ENCODE measurements at regions not wholly inside any gene's neighbourhood (a gene's known extent, or its start where the extent isn't known, plus 50 kb on each side); places are given as distances from the start of the nearest gene placed in this dataset.

DNA sequence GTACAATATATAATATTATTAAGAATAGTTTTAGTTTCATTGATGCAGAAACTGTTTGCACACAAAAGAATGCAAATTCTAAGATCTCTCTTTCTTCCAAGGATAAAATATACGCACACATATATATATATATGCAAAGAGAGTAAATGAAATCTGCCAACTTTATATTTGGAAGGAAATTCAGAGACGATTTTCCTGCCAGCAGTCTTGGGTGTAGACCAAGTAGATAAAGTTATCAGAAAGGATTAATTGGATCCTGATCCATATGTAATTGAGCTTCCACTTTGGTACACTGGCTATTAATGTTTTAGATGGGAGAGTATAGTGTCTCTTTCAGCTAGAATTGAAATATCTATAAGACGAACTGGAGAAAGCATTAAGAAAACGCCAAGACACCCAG is 295.4 kb upstream of the IL12A start:
- Histone ChIP-seq H3K9me3 (no peaks in the 10 kb centered on the region), H3K27me3 (ENCODE audit: insufficient read depth) (no peaks in the 10 kb centered on the region), H3F3A (replicated peaks; ENCODE audit: insufficient read depth) (no peaks in the 10 kb centered on the region), H3K27ac (ENCODE audit: low read depth in 2 of 2, low read length in 1 of 2) (no peak overlapping the region), H3K79me2 (ENCODE audit: insufficient read depth) (no peaks in the 10 kb centered on the region), H2AFZ (ENCODE audit: low read depth) (no peak overlapping the region), H3K4me1 (ENCODE audit: control insufficient read depth in 1 of 2, insufficient read depth in 2 of 2, low read depth in 1 of 2, low read length in 1 of 2) (no peaks in the 10 kb centered on the region), H4K20me1 (ENCODE audit: insufficient read depth) (no peaks in the 10 kb centered on the region), H3K4me2 (no peak overlapping the region), H3K4me3 (ENCODE audit: low read depth in 2 of 2, low read length in 1 of 2) (no peak overlapping the region), H3K9ac (no peak overlapping the region), H3K36me3 (replicated peaks in 1 of 2; ENCODE audit: control insufficient read depth in 1 of 2, insufficient read depth in 2 of 2, low read length in 1 of 2) (no peaks in the 10 kb centered on the region), H3K9me2 (no peaks in the 10 kb centered on the region)
- ChIA-PET POLR2A (no interaction called here), CTCF (no interaction called here)
- no peak for DNase-seq
- 44% methylated on average over 4 of the region's 4 CpGs for WGBS (ENCODE audit: low lambda C conversion rate)
- TF ChIP-seq, protein P1, sequence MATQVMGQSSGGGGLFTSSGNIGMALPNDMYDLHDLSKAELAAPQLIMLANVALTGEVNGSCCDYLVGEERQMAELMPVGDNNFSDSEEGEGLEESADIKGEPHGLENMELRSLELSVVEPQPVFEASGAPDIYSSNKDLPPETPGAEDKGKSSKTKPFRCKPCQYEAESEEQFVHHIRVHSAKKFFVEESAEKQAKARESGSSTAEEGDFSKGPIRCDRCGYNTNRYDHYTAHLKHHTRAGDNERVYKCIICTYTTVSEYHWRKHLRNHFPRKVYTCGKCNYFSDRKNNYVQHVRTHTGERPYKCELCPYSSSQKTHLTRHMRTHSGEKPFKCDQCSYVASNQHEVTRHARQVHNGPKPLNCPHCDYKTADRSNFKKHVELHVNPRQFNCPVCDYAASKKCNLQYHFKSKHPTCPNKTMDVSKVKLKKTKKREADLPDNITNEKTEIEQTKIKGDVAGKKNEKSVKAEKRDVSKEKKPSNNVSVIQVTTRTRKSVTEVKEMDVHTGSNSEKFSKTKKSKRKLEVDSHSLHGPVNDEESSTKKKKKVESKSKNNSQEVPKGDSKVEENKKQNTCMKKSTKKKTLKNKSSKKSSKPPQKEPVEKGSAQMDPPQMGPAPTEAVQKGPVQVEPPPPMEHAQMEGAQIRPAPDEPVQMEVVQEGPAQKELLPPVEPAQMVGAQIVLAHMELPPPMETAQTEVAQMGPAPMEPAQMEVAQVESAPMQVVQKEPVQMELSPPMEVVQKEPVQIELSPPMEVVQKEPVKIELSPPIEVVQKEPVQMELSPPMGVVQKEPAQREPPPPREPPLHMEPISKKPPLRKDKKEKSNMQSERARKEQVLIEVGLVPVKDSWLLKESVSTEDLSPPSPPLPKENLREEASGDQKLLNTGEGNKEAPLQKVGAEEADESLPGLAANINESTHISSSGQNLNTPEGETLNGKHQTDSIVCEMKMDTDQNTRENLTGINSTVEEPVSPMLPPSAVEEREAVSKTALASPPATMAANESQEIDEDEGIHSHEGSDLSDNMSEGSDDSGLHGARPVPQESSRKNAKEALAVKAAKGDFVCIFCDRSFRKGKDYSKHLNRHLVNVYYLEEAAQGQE (IDR thresholded peaks at IDR 0.05; ENCODE audit: low read depth, low read length): no peak
- no peak for TF ChIP-seq RCOR1 (IDR thresholded peaks at IDR 0.05; ENCODE audit: low read length)
- TF ChIP-seq CHD2 (IDR thresholded peaks at IDR 0.05; ENCODE audit: low read length, partially characterized antibody): no peak
- TF ChIP-seq, protein P2, sequence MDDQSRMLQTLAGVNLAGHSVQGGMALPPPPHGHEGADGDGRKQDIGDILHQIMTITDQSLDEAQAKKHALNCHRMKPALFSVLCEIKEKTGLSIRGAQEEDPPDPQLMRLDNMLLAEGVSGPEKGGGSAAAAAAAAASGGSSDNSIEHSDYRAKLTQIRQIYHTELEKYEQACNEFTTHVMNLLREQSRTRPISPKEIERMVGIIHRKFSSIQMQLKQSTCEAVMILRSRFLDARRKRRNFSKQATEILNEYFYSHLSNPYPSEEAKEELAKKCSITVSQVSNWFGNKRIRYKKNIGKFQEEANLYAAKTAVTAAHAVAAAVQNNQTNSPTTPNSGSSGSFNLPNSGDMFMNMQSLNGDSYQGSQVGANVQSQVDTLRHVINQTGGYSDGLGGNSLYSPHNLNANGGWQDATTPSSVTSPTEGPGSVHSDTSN (IDR thresholded peaks at IDR 0.05): no peak
- TF ChIP-seq, protein P3, sequence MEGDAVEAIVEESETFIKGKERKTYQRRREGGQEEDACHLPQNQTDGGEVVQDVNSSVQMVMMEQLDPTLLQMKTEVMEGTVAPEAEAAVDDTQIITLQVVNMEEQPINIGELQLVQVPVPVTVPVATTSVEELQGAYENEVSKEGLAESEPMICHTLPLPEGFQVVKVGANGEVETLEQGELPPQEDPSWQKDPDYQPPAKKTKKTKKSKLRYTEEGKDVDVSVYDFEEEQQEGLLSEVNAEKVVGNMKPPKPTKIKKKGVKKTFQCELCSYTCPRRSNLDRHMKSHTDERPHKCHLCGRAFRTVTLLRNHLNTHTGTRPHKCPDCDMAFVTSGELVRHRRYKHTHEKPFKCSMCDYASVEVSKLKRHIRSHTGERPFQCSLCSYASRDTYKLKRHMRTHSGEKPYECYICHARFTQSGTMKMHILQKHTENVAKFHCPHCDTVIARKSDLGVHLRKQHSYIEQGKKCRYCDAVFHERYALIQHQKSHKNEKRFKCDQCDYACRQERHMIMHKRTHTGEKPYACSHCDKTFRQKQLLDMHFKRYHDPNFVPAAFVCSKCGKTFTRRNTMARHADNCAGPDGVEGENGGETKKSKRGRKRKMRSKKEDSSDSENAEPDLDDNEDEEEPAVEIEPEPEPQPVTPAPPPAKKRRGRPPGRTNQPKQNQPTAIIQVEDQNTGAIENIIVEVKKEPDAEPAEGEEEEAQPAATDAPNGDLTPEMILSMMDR (IDR thresholded peaks at IDR 0.05): no peak
- no peak for TF ChIP-seq MEF2A (IDR thresholded peaks at IDR 0.05; ENCODE audit: borderline replicate concordance, low read depth)
- no peak for TF ChIP-seq RFX5 (IDR thresholded peaks at IDR 0.05; ENCODE audit: low read length)
- TF ChIP-seq GABPA (IDR thresholded peaks at IDR 0.05; ENCODE audit: low read depth): no peak
- TF ChIP-seq ELF1 (IDR thresholded peaks at IDR 0.05): no peak
- TF ChIP-seq SIN3A (IDR thresholded peaks at IDR 0.05; ENCODE audit: borderline replicate concordance, low read depth, low read length): no peak
- TF ChIP-seq, protein P4, sequence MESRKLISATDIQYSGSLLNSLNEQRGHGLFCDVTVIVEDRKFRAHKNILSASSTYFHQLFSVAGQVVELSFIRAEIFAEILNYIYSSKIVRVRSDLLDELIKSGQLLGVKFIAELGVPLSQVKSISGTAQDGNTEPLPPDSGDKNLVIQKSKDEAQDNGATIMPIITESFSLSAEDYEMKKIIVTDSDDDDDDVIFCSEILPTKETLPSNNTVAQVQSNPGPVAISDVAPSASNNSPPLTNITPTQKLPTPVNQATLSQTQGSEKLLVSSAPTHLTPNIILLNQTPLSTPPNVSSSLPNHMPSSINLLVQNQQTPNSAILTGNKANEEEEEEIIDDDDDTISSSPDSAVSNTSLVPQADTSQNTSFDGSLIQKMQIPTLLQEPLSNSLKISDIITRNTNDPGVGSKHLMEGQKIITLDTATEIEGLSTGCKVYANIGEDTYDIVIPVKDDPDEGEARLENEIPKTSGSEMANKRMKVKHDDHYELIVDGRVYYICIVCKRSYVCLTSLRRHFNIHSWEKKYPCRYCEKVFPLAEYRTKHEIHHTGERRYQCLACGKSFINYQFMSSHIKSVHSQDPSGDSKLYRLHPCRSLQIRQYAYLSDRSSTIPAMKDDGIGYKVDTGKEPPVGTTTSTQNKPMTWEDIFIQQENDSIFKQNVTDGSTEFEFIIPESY (IDR thresholded peaks at IDR 0.05; ENCODE audit: borderline replicate concordance, low read depth): no peak
- TF ChIP-seq JUND (IDR thresholded peaks at IDR 0.05): no peak
- TF ChIP-seq TCF12 (IDR thresholded peaks at IDR 0.05): no peak
- TF ChIP-seq FOSL2 (IDR thresholded peaks at IDR 0.05; ENCODE audit: borderline replicate concordance, low read depth): no peak
- no peak for TF ChIP-seq NFIC (IDR thresholded peaks at IDR 0.05; ENCODE audit: borderline replicate concordance)
